ENCODE measurements at regions not wholly inside any gene's neighbourhood (a gene's known extent, or its start where the extent isn't known, plus 50 kb on each side); places are given as distances from the start of the nearest gene placed in this dataset.
"Not testable (repeated sequence)": the region's sequence is repeated elsewhere in the genome, so short reads cannot be mapped to it uniquely, and the experiment has no call there.

GRCh38 chr3:3951501-3951900 is 152.3 kb downstream of the LRRN1 start:
- no peaks in the 10 kb centered on the region for H3K4me1 ChIP-seq
- H3K36me3 ChIP-seq: no peaks in the 10 kb centered on the region
- H3K27me3 ChIP-seq: no peaks in the 10 kb centered on the region
- TF ChIP-seq, protein P1, sequence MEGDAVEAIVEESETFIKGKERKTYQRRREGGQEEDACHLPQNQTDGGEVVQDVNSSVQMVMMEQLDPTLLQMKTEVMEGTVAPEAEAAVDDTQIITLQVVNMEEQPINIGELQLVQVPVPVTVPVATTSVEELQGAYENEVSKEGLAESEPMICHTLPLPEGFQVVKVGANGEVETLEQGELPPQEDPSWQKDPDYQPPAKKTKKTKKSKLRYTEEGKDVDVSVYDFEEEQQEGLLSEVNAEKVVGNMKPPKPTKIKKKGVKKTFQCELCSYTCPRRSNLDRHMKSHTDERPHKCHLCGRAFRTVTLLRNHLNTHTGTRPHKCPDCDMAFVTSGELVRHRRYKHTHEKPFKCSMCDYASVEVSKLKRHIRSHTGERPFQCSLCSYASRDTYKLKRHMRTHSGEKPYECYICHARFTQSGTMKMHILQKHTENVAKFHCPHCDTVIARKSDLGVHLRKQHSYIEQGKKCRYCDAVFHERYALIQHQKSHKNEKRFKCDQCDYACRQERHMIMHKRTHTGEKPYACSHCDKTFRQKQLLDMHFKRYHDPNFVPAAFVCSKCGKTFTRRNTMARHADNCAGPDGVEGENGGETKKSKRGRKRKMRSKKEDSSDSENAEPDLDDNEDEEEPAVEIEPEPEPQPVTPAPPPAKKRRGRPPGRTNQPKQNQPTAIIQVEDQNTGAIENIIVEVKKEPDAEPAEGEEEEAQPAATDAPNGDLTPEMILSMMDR (IDR thresholded peaks at IDR 0.05): no peak
- DNase-seq: no peak
- WGBS, 2 donors: 86 to 87% methylated on average over 7 of the region's 7 CpGs
- ATAC-seq: no peak
- peaks cover 0 to 3% (median 0%) of the 10 kb centered on the region in 11 donors for H3K9me3 ChIP-seq
- no peak overlapping the region for H3K4me3 ChIP-seq
- no peak overlapping the region for H3K27ac ChIP-seq
- intact Hi-C loops (cut with DNase I): no loop called here

GRCh38 chr3:3962867-3963266 is 163.6 kb downstream of the LRRN1 start:
- DNase-seq; H3K4me3 ChIP-seq; H3K27me3 ChIP-seq; ATAC-seq; H3K27ac ChIP-seq; H3K36me3 ChIP-seq; intact Hi-C loops (cut with DNase I); H3K4me1 ChIP-seq; H3K9me3 ChIP-seq: not testable (repeated sequence)
- WGBS, 2 donors: 81 to 84% methylated on average over 6 of the region's 14 CpGs

DNA sequence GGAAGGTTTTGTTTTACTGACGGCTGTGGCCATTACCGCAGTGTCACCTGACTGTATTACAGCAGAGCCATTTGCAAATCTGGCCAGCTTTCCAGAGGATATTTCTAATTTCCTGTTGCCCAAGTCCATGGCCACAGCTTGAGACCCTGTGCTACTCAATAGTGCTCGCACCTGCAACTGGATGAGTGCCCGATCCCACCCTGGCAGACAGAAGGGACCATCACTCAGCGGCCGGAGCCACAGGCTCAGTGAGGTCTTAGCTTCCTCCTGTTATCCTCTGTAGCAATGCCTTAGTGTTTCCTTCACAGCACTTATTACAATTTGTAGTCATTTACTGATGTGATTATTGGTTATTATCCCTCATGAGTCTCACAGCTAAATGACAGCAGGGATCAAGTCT is 184.8 kb downstream of the LRRN1 start:
- H3K27me3 ChIP-seq: no peaks in the 10 kb centered on the region
- H3K4me3 ChIP-seq: no peak overlapping the region
- no peaks in the 10 kb centered on the region for H3K36me3 ChIP-seq
- intact Hi-C loops (cut with DNase I): no loop called here
- WGBS, 2 donors: 91 to 96% methylated on average over 6 of the region's 6 CpGs
- TF ChIP-seq, protein P1 (IDR thresholded peaks at IDR 0.05): no peak
- H3K27ac ChIP-seq: no peak overlapping the region
- no peaks in the 10 kb centered on the region for H3K4me1 ChIP-seq
- DNase-seq: no peak
- no peaks in the 10 kb centered on the region for H3K9me3 ChIP-seq
- ATAC-seq: no peak

DNA sequence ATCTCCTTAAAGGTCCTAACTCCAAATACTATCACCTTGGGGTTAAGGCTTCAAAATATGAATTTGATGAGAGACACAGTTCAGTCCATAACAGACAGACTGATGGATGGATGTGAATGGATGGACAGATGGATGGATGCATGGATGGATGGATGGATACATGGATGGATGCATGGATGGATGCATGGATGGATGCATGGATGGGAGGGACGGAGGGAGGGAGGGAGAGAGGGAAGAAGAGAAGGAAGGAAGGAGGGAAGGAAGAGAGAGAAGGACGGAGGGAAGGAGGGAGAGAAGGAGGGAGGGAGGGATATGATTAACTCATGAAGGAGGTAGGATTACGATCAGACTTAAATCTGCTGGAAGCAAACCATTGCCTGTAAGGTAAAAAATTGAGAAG is 192.4 kb downstream of the LRRN1 start:
- WGBS, 2 donors: 84 to 87% methylated on average over 3 of the region's 3 CpGs
- TF ChIP-seq, protein P1 (IDR thresholded peaks at IDR 0.05): no peak
- intact Hi-C loops (cut with DNase I): no loop called here
- Histone ChIP-seq H3K4me3 (no peak overlapping the region), H3K9me3 (peaks cover 0 to 17% (median 3%) of the 10 kb centered on the region in 11 donors), H3K4me1 (no peaks in the 10 kb centered on the region), H3K27ac (no peak overlapping the region), H3K36me3 (no peaks in the 10 kb centered on the region), H3K27me3 (no peaks in the 10 kb centered on the region)
- no peak for DNase-seq
- no peak for ATAC-seq

GRCh38 chr3:3992312-3992874 is 193.2 kb downstream of the LRRN1 start:
- DNase-seq (no peak), ATAC-seq (no peak)
- WGBS, 2 donors: 80 to 87% methylated on average over 5 of the region's 5 CpGs
- H3K4me1 ChIP-seq: no peaks in the 10 kb centered on the region
- H3K4me3 ChIP-seq: no peak overlapping the region
- H3K9me3 ChIP-seq: peaks cover 0 to 19% (median 3%) of the 10 kb centered on the region in 11 donors
- no peaks in the 10 kb centered on the region for H3K36me3 ChIP-seq
- intact Hi-C loops (cut with DNase I): no loop called here
- TF ChIP-seq, protein P1 (IDR thresholded peaks at IDR 0.05): no peak
- H3K27me3 ChIP-seq: no peaks in the 10 kb centered on the region
- no peak overlapping the region for H3K27ac ChIP-seq
